Upper lobe of left lung (tissue), 6 donors: ENCODE measurements at regions not wholly inside any gene's neighbourhood (a gene's known extent, or its start where the extent isn't known, plus 50 kb on each side); places are given as distances from the start of the nearest gene placed in this dataset.

Experiments
- ATAC-seq, 2 donors: fragments of 200-7000 bp; cut with Tn5 transposase; one replicate each; pipeline ENCODE4 v1.9.1; 2022; ENCODE audit warnings: mild to moderate bottlenecking in 2 of 2, moderate library complexity in 2 of 2; ENCODE audit not compliant: low FRiP score in 2 of 2
- DNase-seq, 2 donors: peaks; one replicate each; pipeline ENCODE4 v3.0.0-alpha.2; 2019 to 2020
- H3K27ac ChIP-seq, 4 donors: fragments of 200-600 bp; sonication (generic); one replicate each; pipeline ENCODE4 v1.5.1; 2016 to 2019
- H3K27me3 ChIP-seq, 4 donors: fragments of 200-600 bp; sonication (generic); one replicate each; pipeline ENCODE4 v1.5.1; 2017 to 2019
- H3K36me3 ChIP-seq, 4 donors: fragments of 200-600 bp; sonication (generic); one replicate each; pipeline ENCODE4 v1.5.1; 2016 to 2019
- H3K4me1 ChIP-seq, 4 donors: fragments of 200-600 bp; sonication (generic); one replicate each; pipeline ENCODE4 v1.5.1; 2018 to 2019
- H3K4me3 ChIP-seq, 4 donors: fragments of 200-600 bp; sonication (generic); one replicate each; pipeline ENCODE4 v1.5.1; 2017 to 2019; ENCODE audit warnings: mild to moderate bottlenecking in 2 of 4, moderate library complexity in 1 of 4
- H3K9me3 ChIP-seq, 4 donors: fragments of 200-600 bp; sonication (generic); one replicate each; pipeline ENCODE4 v1.5.1; 2018 to 2019
- EP300 ChIP-seq, 4 donors: sonication (generic); formaldehyde crosslinking; IDR thresholded peaks; one replicate each; pipeline ENCODE4 v1.5.1; 2017; ENCODE audit warnings: antibody characterized with exemption in 4 of 4, control low read depth in 2 of 4
- POLR2A ChIP-seq, 4 donors: fragments of 450-650 bp; IDR thresholded peaks; one replicate each; pipeline ENCODE4 v1.5.1; 2016 to 2017; ENCODE audit warnings: antibody characterized with exemption in 4 of 4, mild to moderate bottlenecking in 2 of 4
- POLR2AphosphoS5 ChIP-seq, 2 donors: sonication (generic); formaldehyde crosslinking; IDR thresholded peaks; one replicate each; pipeline ENCODE4 v1.5.1; 2017; ENCODE audit warnings: antibody characterized with exemption in 2 of 2
- whole genome bisulfite sequencing, 2 donors: methylation state at CpG; one replicate each; pipeline ENCODE4 v1.1.5; 2017 to 2018; 5-methylcytosine and 5-hydroxymethylcytosine counted together
- TF ChIP-seq, protein P1 (sequence below), 6 experiments: fragments of 450-650 bp in 4 of 6; fragments of 200-600 bp in 2 of 6; sonication (generic) in 2 of 6; IDR thresholded peaks; one replicate each; pipeline ENCODE4 v1.5.1; 2016 to 2019; ENCODE audit warnings: antibody characterized with exemption in 6 of 6
- donor health status: DM: no; HTN: no; CAD: no; lungs with moderate emphysema.
- donor health status: DM: no; HTN: yes; CAD: no; lungs with severe emphysema.

DNA sequence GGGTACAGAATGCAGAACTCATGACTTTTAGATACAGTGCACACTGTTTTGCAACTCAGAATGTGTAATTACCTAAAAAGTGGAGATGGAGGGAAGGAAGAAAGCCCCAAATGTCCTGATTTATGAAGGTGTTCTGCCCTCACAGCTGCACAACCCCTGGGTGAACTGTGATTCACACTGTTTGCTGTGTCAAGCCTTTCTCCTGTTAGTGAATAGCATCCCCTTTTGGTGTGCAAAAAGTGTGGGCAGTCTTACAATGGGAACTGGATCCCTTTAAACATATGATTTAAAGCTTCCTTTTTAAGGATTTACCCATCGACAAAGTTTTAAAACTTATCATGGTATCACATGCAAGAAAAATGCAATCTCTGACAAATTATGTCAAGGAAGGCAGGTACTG, 633.4 kb upstream of the EPHA7 start:
- DNase-seq (no peak), ATAC-seq (no peak)
- TF ChIP-seq EP300 (IDR thresholded peaks at IDR 0.05) (no peak), POLR2A (IDR thresholded peaks at IDR 0.05) (no peak), POLR2AphosphoS5 (IDR thresholded peaks at IDR 0.05) (no peak)
- TF ChIP-seq, protein P1, sequence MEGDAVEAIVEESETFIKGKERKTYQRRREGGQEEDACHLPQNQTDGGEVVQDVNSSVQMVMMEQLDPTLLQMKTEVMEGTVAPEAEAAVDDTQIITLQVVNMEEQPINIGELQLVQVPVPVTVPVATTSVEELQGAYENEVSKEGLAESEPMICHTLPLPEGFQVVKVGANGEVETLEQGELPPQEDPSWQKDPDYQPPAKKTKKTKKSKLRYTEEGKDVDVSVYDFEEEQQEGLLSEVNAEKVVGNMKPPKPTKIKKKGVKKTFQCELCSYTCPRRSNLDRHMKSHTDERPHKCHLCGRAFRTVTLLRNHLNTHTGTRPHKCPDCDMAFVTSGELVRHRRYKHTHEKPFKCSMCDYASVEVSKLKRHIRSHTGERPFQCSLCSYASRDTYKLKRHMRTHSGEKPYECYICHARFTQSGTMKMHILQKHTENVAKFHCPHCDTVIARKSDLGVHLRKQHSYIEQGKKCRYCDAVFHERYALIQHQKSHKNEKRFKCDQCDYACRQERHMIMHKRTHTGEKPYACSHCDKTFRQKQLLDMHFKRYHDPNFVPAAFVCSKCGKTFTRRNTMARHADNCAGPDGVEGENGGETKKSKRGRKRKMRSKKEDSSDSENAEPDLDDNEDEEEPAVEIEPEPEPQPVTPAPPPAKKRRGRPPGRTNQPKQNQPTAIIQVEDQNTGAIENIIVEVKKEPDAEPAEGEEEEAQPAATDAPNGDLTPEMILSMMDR (IDR thresholded peaks at IDR 0.05) = no peak
- H3K4me3 ChIP-seq = no peak overlapping the region
- no peaks in the 10 kb centered on the region for H3K4me1 ChIP-seq
- no peaks in the 10 kb centered on the region for H3K36me3 ChIP-seq
- no peaks in the 10 kb centered on the region for H3K27me3 ChIP-seq
- H3K27ac ChIP-seq = no peak overlapping the region
- H3K9me3 ChIP-seq = no peaks in the 10 kb centered on the region
- WGBS, 2 donors = 11 to 45% methylated on average over 1 of the region's 1 CpG

DNA sequence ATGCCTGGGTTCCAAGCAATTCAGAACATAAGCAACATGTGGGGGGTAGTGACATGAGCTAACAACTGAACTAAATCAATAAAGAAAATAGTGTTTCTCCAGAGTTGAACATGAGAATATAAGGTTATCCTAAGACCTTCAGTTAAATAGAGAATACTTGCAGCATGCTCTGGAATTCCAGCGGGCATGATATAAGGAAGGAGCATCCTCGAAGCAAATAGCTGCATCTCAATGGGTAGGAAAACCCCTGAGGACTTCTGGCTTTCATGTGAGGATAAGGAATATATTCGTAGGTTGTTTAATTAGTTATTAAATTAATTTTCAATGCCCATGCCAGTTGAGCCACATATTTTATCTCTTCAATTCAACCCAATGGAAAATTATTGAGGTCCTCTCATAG, 631.2 kb upstream of the EPHA7 start:
- no peaks in the 10 kb centered on the region for H3K27me3 ChIP-seq
- H3K9me3 ChIP-seq = no peaks in the 10 kb centered on the region
- ATAC-seq (no peak), DNase-seq (no peak)
- TF ChIP-seq POLR2AphosphoS5 (IDR thresholded peaks at IDR 0.05) (no peak), POLR2A (IDR thresholded peaks at IDR 0.05) (no peak), EP300 (IDR thresholded peaks at IDR 0.05) (no peak)
- TF ChIP-seq, protein P1 (IDR thresholded peaks at IDR 0.05) = no peak
- no peaks in the 10 kb centered on the region for H3K36me3 ChIP-seq
- no peak overlapping the region for H3K4me3 ChIP-seq
- no peak overlapping the region for H3K27ac ChIP-seq
- H3K4me1 ChIP-seq = no peaks in the 10 kb centered on the region
- 86 to 87% methylated on average over 3 of the region's 3 CpGs for WGBS, 2 donors

DNA sequence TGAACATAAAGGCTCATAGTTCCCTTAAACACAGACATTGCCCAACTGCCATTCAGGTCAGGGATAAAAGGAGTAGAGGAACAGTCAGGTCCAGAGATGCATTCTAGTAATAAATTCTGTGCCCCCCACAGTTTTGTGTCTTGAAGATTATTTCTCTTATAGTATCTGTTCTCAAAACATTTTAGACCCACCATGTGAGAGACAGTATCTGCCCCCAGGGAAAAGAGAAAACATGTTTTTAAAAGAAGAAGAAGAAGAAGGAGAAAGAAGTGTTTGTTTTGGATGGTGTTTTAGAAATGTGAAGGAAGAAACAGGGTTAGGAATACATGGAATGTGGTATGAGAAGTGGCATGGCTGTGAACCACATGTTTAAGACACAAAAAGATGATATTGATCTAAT, 629.6 kb upstream of the EPHA7 start:
- Histone ChIP-seq H3K4me3 (no peak overlapping the region), H3K27ac (no peak overlapping the region), H3K27me3 (no peaks in the 10 kb centered on the region), H3K36me3 (no peaks in the 10 kb centered on the region), H3K9me3 (no peaks in the 10 kb centered on the region), H3K4me1 (no peaks in the 10 kb centered on the region)
- DNase-seq (no peak), ATAC-seq (no peak)
- TF ChIP-seq POLR2A (IDR thresholded peaks at IDR 0.05) = no peak
- no peak for TF ChIP-seq POLR2AphosphoS5 (IDR thresholded peaks at IDR 0.05)
- TF ChIP-seq, protein P1 (IDR thresholded peaks at IDR 0.05) = no peak
- TF ChIP-seq EP300 (IDR thresholded peaks at IDR 0.05) = no peak

- 51 to 58% methylated on average over 12 of the region's 12 CpGs for WGBS, 2 donors
- Histone ChIP-seq H3K27me3 (no peaks in the 10 kb centered on the region), H3K4me3 (no peak overlapping the region), H3K4me1 (no peaks in the 10 kb centered on the region), H3K9me3 (no peaks in the 10 kb centered on the region), H3K36me3 (no peaks in the 10 kb centered on the region), H3K27ac (no peak overlapping the region)
- ATAC-seq (no peak), DNase-seq (no peak)
- no peak for TF ChIP-seq POLR2AphosphoS5 (IDR thresholded peaks at IDR 0.05)
- TF ChIP-seq EP300 (IDR thresholded peaks at IDR 0.05) = no peak
- TF ChIP-seq, protein P1 (IDR thresholded peaks at IDR 0.05) = no peak
- TF ChIP-seq POLR2A (IDR thresholded peaks at IDR 0.05) = no peak
Measured at GRCh38 chr6:94045099-94045829, 625.9 kb upstream of the EPHA7 start.
